Upper lobe of right lung (tissue), 1 donor: ENCODE measurements at regions not wholly inside any gene's neighbourhood (a gene's known extent, or its start where the extent isn't known, plus 50 kb on each side); places are given as distances from the start of the nearest gene placed in this dataset.

Experiments
- ATAC-seq: fragments of 200-7000 bp; cut with Tn5 transposase; one replicate; pipeline ENCODE4 v1.9.1; 2020; ENCODE audit warnings: mild to moderate bottlenecking, moderate library complexity
- DNase-seq: peaks from one replicate; pipeline ENCODE4 v3.0.0-alpha.2; 2020
- H3K27ac ChIP-seq: fragments of 200-600 bp; one replicate; pipeline ENCODE4 v1.8.0; 2022
- H3K27me3 ChIP-seq: fragments of 200-600 bp; one replicate; pipeline ENCODE4 v1.8.0; 2022; ENCODE audit warnings: mild to moderate bottlenecking
- H3K36me3 ChIP-seq: fragments of 200-600 bp; one replicate; pipeline ENCODE4 v1.8.0; 2022
- H3K4me1 ChIP-seq: fragments of 200-600 bp; one replicate; pipeline ENCODE4 v1.8.0; 2022
- H3K4me3 ChIP-seq: fragments of 200-600 bp; one replicate; pipeline ENCODE4 v1.8.0; 2022; ENCODE audit warnings: mild to moderate bottlenecking
- H3K9me3 ChIP-seq: fragments of 200-600 bp; one replicate; pipeline ENCODE4 v1.8.0; 2022
- CTCF ChIP-seq: fragments of 200-600 bp; IDR thresholded peaks from one replicate; pipeline ENCODE4 v1.8.0; 2022; ENCODE audit warnings: antibody characterized with exemption
- intact Hi-C: fragments of 100-400 bp; cut with DNase I; formaldehyde crosslinking; loops from one replicate; pipeline ENCODE4 v1.11.0; 2022
- donor health status: DM: no; HTN: yes; CAD: no; lungs with severe emphysema.

DNA sequence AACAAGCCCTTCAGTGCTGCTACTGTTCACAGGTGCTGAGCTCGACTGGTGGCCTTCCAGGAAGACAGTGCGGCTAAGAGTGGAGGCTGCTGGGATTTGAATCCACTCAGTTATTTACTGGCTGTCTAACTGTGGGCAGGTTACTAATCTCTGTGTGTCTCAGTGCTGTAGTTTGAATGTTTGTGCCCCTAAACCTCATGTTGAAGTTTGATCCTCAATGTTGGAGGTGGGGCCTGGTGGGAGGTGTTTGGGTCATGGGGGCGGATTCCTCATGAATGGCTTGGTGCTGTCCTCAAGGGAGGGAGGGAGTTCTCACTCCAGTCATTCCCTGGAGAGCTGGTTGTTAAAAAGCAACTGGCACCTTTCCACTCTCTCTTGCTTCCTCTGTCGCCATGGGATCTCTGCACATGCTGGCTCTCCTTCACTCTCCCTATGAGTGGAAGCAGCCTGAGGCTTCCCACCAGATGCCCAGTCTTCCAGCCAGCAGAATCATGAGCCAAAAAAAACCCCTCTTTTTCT, 334.8 kb downstream of the RPS6KC1 start:
- H3K4me3 ChIP-seq, result no peak overlapping the region
- no peak for TF ChIP-seq CTCF
- no peaks in the 10 kb centered on the region for H3K27me3 ChIP-seq
- H3K9me3 ChIP-seq, result no peaks in the 10 kb centered on the region
- H3K4me1 ChIP-seq, result no peaks in the 10 kb centered on the region
- intact Hi-C loops, result no loop called here
- no peaks in the 10 kb centered on the region for H3K36me3 ChIP-seq
- ATAC-seq (no peak), DNase-seq (no peak)
- no peak overlapping the region for H3K27ac ChIP-seq

DNA sequence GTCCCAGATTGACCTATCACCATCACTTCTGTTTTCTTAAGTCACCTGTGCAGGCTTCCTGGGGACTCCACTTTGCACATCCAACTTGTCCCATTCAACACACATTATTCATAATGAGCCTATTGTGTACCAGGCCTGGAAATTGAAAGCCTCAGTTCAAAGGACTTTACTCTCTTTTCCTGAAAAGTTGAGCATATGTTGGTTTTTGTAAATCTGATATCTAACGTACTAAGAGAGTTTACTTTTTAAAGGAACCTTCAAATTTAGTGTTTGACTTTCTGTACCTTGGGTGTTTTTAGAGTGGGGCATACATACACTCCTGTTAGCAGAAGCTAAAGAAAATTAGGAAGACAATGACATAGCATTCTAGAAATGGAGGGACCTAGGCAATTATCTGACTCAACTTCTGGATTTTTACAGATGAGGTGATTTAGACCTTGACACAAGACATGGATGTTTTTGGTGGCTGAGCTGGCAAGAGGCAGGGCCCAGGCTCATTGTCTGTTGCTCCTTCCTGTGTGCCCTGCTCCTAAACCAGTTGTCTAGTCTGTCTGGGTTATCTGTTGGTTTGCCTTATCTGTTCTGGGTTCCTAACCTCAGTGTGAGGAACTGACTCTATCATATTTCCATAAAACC, 336.5 kb downstream of the RPS6KC1 start:
- ATAC-seq (no peak), DNase-seq (no peak)
- no peak for TF ChIP-seq CTCF
- no peak overlapping the region for H3K27ac ChIP-seq
- H3K9me3 ChIP-seq, result no peaks in the 10 kb centered on the region
- no peaks in the 10 kb centered on the region for H3K27me3 ChIP-seq
- no peak overlapping the region for H3K4me3 ChIP-seq
- no peaks in the 10 kb centered on the region for H3K4me1 ChIP-seq
- H3K36me3 ChIP-seq, result no peaks in the 10 kb centered on the region
- intact Hi-C loops, result no loop called here

DNA sequence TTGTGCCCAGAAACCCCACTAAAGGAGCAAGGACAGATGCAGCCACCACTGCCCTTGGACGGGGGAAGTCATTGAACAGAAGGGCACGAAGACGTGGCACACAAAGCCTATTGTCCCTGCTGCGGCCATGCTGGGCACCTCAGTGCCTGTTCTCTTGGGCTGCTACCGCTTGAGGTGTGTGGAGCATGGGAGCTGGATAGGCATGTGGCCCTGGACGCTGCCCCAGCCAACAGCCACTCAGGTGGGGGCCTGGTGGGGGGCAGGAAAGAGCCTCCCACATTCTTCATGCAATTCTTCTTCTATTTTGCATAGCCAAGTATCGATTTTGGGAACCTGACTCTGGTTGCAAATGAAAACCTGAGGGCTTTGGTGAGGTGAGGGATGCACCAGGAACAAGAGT, 337.2 kb downstream of the RPS6KC1 start:
- Histone ChIP-seq H3K4me1 (no peaks in the 10 kb centered on the region), H3K9me3 (no peaks in the 10 kb centered on the region), H3K27ac (no peak overlapping the region), H3K27me3 (no peaks in the 10 kb centered on the region), H3K36me3 (no peaks in the 10 kb centered on the region), H3K4me3 (no peak overlapping the region)
- intact Hi-C loops, result no loop called here
- no peak for TF ChIP-seq CTCF
- DNase-seq (no peak), ATAC-seq (no peak)

- intact Hi-C loops, result no loop called here
- Histone ChIP-seq H3K9me3 (no peaks in the 10 kb centered on the region), H3K36me3 (no peaks in the 10 kb centered on the region), H3K4me3 (no peak overlapping the region), H3K4me1 (no peaks in the 10 kb centered on the region), H3K27ac (no peak overlapping the region), H3K27me3 (no peaks in the 10 kb centered on the region)
- TF ChIP-seq CTCF, result no peak
- ATAC-seq (no peak), DNase-seq (no peak)
Observed at GRCh38 chr1:213389061-213389581, 338.1 kb downstream of the RPS6KC1 start.

- H3K4me3 ChIP-seq, result no peak overlapping the region
- H3K27ac ChIP-seq, result no peak overlapping the region
- no peaks in the 10 kb centered on the region for H3K36me3 ChIP-seq
- DNase-seq (no peak), ATAC-seq (no peak)
- no peaks in the 10 kb centered on the region for H3K4me1 ChIP-seq
- intact Hi-C loops, result no loop called here
- no peaks in the 10 kb centered on the region for H3K9me3 ChIP-seq
- TF ChIP-seq CTCF, result no peak
- H3K27me3 ChIP-seq, result no peaks in the 10 kb centered on the region
Observed at GRCh38 chr1:213391445-213391844, 340.4 kb downstream of the RPS6KC1 start.
